Neural progenitor cell (in vitro differentiated cells): ENCODE measurements at regions not wholly inside any gene's neighbourhood (a gene's known extent, or its start where the extent isn't known, plus 50 kb on each side); places are given as distances from the start of the nearest gene placed in this dataset.

Experiments used
- EZH2 ChIP-seq: fragments of 200-600 bp; sonication (generic); IDR thresholded peaks from 2 replicates; pipeline ENCODE4 v1.6.1; 2017; ENCODE audit warnings: antibody characterized with exemption, mild to moderate bottlenecking, moderate library complexity
- EZH2phosphoT487 ChIP-seq: fragments of 200-600 bp; sonication (generic); IDR thresholded peaks from 2 replicates; pipeline ENCODE4 v1.6.1; 2017; ENCODE audit warnings: antibody characterized with exemption
- TF ChIP-seq, protein P1 (sequence below): fragments of 200-600 bp; sonication (generic); IDR thresholded peaks from 2 replicates; pipeline ENCODE4 v1.5.1; 2017; ENCODE audit warnings: antibody characterized with exemption, mild to moderate bottlenecking

DNA sequence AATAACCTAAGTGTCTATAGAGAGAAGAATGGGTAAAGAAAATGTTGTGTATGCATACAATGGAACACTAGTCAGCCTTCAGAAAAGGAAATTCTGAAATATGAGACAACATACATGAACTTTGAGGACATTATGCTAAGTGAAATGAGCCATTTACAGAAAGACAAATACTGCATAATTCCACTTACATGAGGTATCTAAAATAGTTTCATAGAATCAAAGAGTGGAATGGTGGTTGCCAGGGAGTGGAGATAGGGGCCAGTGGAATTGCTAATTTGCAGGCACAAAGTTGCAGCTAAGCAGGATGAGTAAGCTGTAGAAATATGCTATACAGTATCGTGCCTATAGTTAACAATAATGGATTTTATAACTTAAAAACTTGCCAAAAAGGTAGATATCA, 779.6 kb upstream of the ARPP21 start:
- TF ChIP-seq, protein P1, sequence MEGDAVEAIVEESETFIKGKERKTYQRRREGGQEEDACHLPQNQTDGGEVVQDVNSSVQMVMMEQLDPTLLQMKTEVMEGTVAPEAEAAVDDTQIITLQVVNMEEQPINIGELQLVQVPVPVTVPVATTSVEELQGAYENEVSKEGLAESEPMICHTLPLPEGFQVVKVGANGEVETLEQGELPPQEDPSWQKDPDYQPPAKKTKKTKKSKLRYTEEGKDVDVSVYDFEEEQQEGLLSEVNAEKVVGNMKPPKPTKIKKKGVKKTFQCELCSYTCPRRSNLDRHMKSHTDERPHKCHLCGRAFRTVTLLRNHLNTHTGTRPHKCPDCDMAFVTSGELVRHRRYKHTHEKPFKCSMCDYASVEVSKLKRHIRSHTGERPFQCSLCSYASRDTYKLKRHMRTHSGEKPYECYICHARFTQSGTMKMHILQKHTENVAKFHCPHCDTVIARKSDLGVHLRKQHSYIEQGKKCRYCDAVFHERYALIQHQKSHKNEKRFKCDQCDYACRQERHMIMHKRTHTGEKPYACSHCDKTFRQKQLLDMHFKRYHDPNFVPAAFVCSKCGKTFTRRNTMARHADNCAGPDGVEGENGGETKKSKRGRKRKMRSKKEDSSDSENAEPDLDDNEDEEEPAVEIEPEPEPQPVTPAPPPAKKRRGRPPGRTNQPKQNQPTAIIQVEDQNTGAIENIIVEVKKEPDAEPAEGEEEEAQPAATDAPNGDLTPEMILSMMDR = no peak
- no peak for TF ChIP-seq EZH2
- no peak for TF ChIP-seq EZH2phosphoT487
